Astrocyte (in vitro differentiated cells and primary cell): ENCODE measurements at regions not wholly inside any gene's neighbourhood (a gene's known extent, or its start where the extent isn't known, plus 50 kb on each side); places are given as distances from the start of the nearest gene placed in this dataset.

Experiments used
- DNase-seq: peaks from one replicate; pipeline ENCODE4 v3.0.0-alpha.2; 2010; ENCODE audit warnings: low read depth
- FAIRE-seq: peaks from 2 replicates; lab custom pipeline; 2011; peaks lifted over from hg19 to GRCh38; lab: Jason Lieb, UNC
- H2AFZ ChIP-seq: 2 replicates; pipeline ENCODE4 v1.6.0; 2012; ENCODE audit warnings: low read depth, low read length, inconsistent platforms
- H3K27ac ChIP-seq: 2 replicates; pipeline ENCODE4 v1.5.1; 2011; ENCODE audit warnings: low read depth, low read length, inconsistent platforms
- H3K27me3 ChIP-seq: 2 replicates; pipeline ENCODE4 v1.6.0; 2011; ENCODE audit warnings: low read length, inconsistent platforms; ENCODE audit not compliant: insufficient read depth
- H3K36me3 ChIP-seq: 2 replicates; pipeline ENCODE4 v1.5.1; 2011; ENCODE audit warnings: low read length, inconsistent platforms; ENCODE audit not compliant: insufficient read depth
- H3K4me1 ChIP-seq: 2 replicates; pipeline ENCODE4 v1.5.1; 2011; ENCODE audit warnings: low read length, inconsistent platforms; ENCODE audit not compliant: insufficient read depth
- H3K4me2 ChIP-seq: 2 replicates; pipeline ENCODE4 v1.6.0; 2012; ENCODE audit warnings: low read length, inconsistent platforms
- H3K4me3 ChIP-seq: 2 replicates; pipeline ENCODE4 v1.5.1; 2011; ENCODE audit warnings: low read depth, mild to moderate bottlenecking, low read length, inconsistent platforms; ENCODE audit not compliant: insufficient read depth
- H3K79me2 ChIP-seq: 2 replicates; pipeline ENCODE4 v1.6.0; 2012; ENCODE audit warnings: mild to moderate bottlenecking, low read length, inconsistent platforms; ENCODE audit not compliant: insufficient read depth
- H3K9ac ChIP-seq: 2 replicates; pipeline ENCODE4 v1.6.0; 2012; ENCODE audit warnings: mild to moderate bottlenecking, low read length, inconsistent platforms
- H3K9me3 ChIP-seq: 2 replicates; pipeline ENCODE4 v1.5.1; 2012; ENCODE audit warnings: low read depth, mild to moderate bottlenecking, low read length, inconsistent platforms; ENCODE audit not compliant: insufficient read depth
- H4K20me1 ChIP-seq: 2 replicates; pipeline ENCODE4 v1.6.0; 2012; ENCODE audit warnings: low read length, inconsistent platforms; ENCODE audit not compliant: insufficient read depth
- H3K27ac Mint-ChIP-seq: one replicate; pipeline ENCODE4 v1.8.0; 2021; ENCODE audit warnings: mild to moderate bottlenecking, mixed read lengths; ENCODE audit not compliant: unreplicated experiment
- H3K27me3 Mint-ChIP-seq: one replicate; pipeline ENCODE4 v1.8.0; 2021; ENCODE audit warnings: low read depth, mixed read lengths; ENCODE audit not compliant: unreplicated experiment
- H3K36me3 Mint-ChIP-seq: one replicate; pipeline ENCODE4 v1.8.0; 2021; ENCODE audit warnings: low read depth, mixed read lengths; ENCODE audit not compliant: unreplicated experiment
- H3K4me1 Mint-ChIP-seq: one replicate; pipeline ENCODE4 v1.8.0; 2021; ENCODE audit warnings: low read depth, mixed read lengths; ENCODE audit not compliant: unreplicated experiment
- H3K4me3 Mint-ChIP-seq: one replicate; pipeline ENCODE4 v1.8.0; 2021; ENCODE audit warnings: mild to moderate bottlenecking, moderate library complexity, mixed read lengths; ENCODE audit not compliant: unreplicated experiment
- H3K9me3 Mint-ChIP-seq: one replicate; pipeline ENCODE4 v1.8.0; 2021; ENCODE audit warnings: mild to moderate bottlenecking, mixed read lengths; ENCODE audit not compliant: unreplicated experiment
- CTCF ChIP-seq: IDR thresholded peaks from 2 replicates; pipeline ENCODE4 v1.5.1; 2011; ENCODE audit warnings: low read depth, mild to moderate bottlenecking, inconsistent platforms, low read length, moderate library complexity; ENCODE audit not compliant: insufficient read depth
- EZH2 ChIP-seq: IDR thresholded peaks from 2 replicates; pipeline ENCODE4 v1.6.1; 2012; ENCODE audit warnings: mild to moderate bottlenecking, low read length, inconsistent platforms; ENCODE audit not compliant: insufficient read depth

GRCh38 chr2:143930891-143931290, 589.0 kb downstream of the ZEB2 start:
- H3K4me1 Mint-ChIP-seq = peaks cover 6% of the 10 kb centered on the region
- Histone ChIP-seq H3K36me3 (no peaks in the 10 kb centered on the region), H3K9me3 (no peaks in the 10 kb centered on the region), H4K20me1 (no peaks in the 10 kb centered on the region), H3K9ac (no peak overlapping the region), H3K27me3 (no peaks in the 10 kb centered on the region), H3K4me3 (no peak overlapping the region), H3K27ac (no peak overlapping the region), H3K4me2 (no peak overlapping the region), H3K79me2 (no peaks in the 10 kb centered on the region), H2AFZ (no peak overlapping the region), H3K4me1 (no peaks in the 10 kb centered on the region)
- no peak overlapping the region for H3K4me3 Mint-ChIP-seq
- FAIRE-seq (no peak), DNase-seq (no peak)
- H3K9me3 Mint-ChIP-seq = peaks cover 2% of the 10 kb centered on the region
- TF ChIP-seq EZH2 = no peak
- TF ChIP-seq CTCF = no peak
- H3K36me3 Mint-ChIP-seq = no peaks in the 10 kb centered on the region
- no peak overlapping the region for H3K27ac Mint-ChIP-seq
- H3K27me3 Mint-ChIP-seq = peaks cover 2% of the 10 kb centered on the region

- Histone ChIP-seq H3K4me3 (no peak overlapping the region), H3K27ac (no peak overlapping the region), H3K9me3 (no peaks in the 10 kb centered on the region), H4K20me1 (no peaks in the 10 kb centered on the region), H2AFZ (no peak overlapping the region), H3K79me2 (no peaks in the 10 kb centered on the region), H3K36me3 (no peaks in the 10 kb centered on the region), H3K4me1 (no peaks in the 10 kb centered on the region), H3K27me3 (no peaks in the 10 kb centered on the region), H3K9ac (no peak overlapping the region), H3K4me2 (no peak overlapping the region)
- H3K4me1 Mint-ChIP-seq = no peaks in the 10 kb centered on the region
- no peak overlapping the region for H3K4me3 Mint-ChIP-seq
- H3K27me3 Mint-ChIP-seq = peaks cover 2% of the 10 kb centered on the region
- TF ChIP-seq EZH2 = no peak
- no peak for TF ChIP-seq CTCF
- H3K27ac Mint-ChIP-seq = no peak overlapping the region
- DNase-seq = no peak
- H3K9me3 Mint-ChIP-seq = peaks cover 6% of the 10 kb centered on the region
- no peaks in the 10 kb centered on the region for H3K36me3 Mint-ChIP-seq
- no peak for FAIRE-seq
Observed at GRCh38 chr2:143928613-143929012, 591.3 kb downstream of the ZEB2 start.

- FAIRE-seq = no peak
- H3K9me3 Mint-ChIP-seq = peaks cover 6% of the 10 kb centered on the region
Observed at GRCh38 chr2:143928184-143928583, 591.7 kb downstream of the ZEB2 start.

More at GRCh38 chr2:143928184-143928583, 591.7 kb downstream of the ZEB2 start:
- Mint-ChIP-seq H3K27ac (no peak overlapping the region), H3K4me1 (no peaks in the 10 kb centered on the region), H3K36me3 (no peaks in the 10 kb centered on the region), H3K4me3 (no peak overlapping the region), H3K27me3 (peaks cover 2% of the 10 kb centered on the region)
- H3K27ac ChIP-seq = no peak overlapping the region
- H3K9ac ChIP-seq = no peak overlapping the region
- H2AFZ ChIP-seq = no peak overlapping the region
- H4K20me1 ChIP-seq = no peaks in the 10 kb centered on the region
- no peaks in the 10 kb centered on the region for H3K79me2 ChIP-seq
- H3K27me3 ChIP-seq = no peaks in the 10 kb centered on the region
- no peaks in the 10 kb centered on the region for H3K9me3 ChIP-seq
- H3K4me1 ChIP-seq = no peaks in the 10 kb centered on the region
- DNase-seq = no peak
- no peaks in the 10 kb centered on the region for H3K36me3 ChIP-seq
- no peak for TF ChIP-seq CTCF
- H3K4me2 ChIP-seq = no peak overlapping the region
- H3K4me3 ChIP-seq = no peak overlapping the region
